Effector memory CD4-positive, alpha-beta T cell (primary cell): ENCODE measurements at regions not wholly inside any gene's neighbourhood (a gene's known extent, or its start where the extent isn't known, plus 50 kb on each side); places are given as distances from the start of the nearest gene placed in this dataset.

ENCODE experiments used
- DNase-seq, 3 donors: peaks; one replicate each; pipeline ENCODE4 v3.0.0-alpha.2; 2020
- H3K27ac ChIP-seq: 2 replicates; pipeline ENCODE4 v1.7.0; 2013; ENCODE audit warnings: mild to moderate bottlenecking, low read length, moderate library complexity; ENCODE audit not compliant: insufficient read depth, poor library complexity, severe bottlenecking
- H3K27me3 ChIP-seq: replicated peaks from 2 replicates; pipeline ENCODE4 v1.7.0; 2013; ENCODE audit warnings: mild to moderate bottlenecking, low read length; ENCODE audit not compliant: insufficient read depth, control insufficient read depth, poor library complexity, severe bottlenecking
- H3K36me3 ChIP-seq: 2 replicates; pipeline ENCODE4 v1.7.0; 2013; ENCODE audit warnings: mild to moderate bottlenecking, low read length, moderate library complexity; ENCODE audit not compliant: control insufficient read depth, insufficient read depth
- H3K4me1 ChIP-seq: 2 replicates; pipeline ENCODE4 v1.7.0; 2013; ENCODE audit warnings: low read length, mild to moderate bottlenecking; ENCODE audit not compliant: control insufficient read depth, insufficient read depth, poor library complexity, severe bottlenecking
- H3K4me3 ChIP-seq: 2 replicates; pipeline ENCODE4 v1.7.0; 2013; ENCODE audit warnings: low read length, low read depth, mild to moderate bottlenecking; ENCODE audit not compliant: insufficient read depth, poor library complexity, severe bottlenecking
- H3K9me3 ChIP-seq: 2 replicates; pipeline ENCODE4 v1.7.0; 2013; ENCODE audit warnings: mild to moderate bottlenecking, low read length, moderate library complexity; ENCODE audit not compliant: control insufficient read depth

GRCh38 chr2:64820901-64821300 is 167.2 kb upstream of the SERTAD2 start:
- Histone ChIP-seq H3K4me3 (no peak overlapping the region), H3K27ac (no peak overlapping the region), H3K36me3 (no peaks in the 10 kb centered on the region)

GRCh38 chr2:64823794-64824193 is 165.4 kb upstream of the SLC1A4 start:
- Histone ChIP-seq H3K36me3 (no peaks in the 10 kb centered on the region), H3K4me1 (peaks cover 8% of the 10 kb centered on the region), H3K27me3 (no peaks in the 10 kb centered on the region), H3K4me3 (no peak overlapping the region), H3K27ac (no peak overlapping the region), H3K9me3 (no peaks in the 10 kb centered on the region)
- DNase-seq: no peak

More at GRCh38 chr2:64820901-64821300, 167.2 kb upstream of the SERTAD2 start:
- Histone ChIP-seq H3K27me3 (no peaks in the 10 kb centered on the region), H3K4me1 (peaks cover 8% of the 10 kb centered on the region), H3K9me3 (no peaks in the 10 kb centered on the region)
- DNase-seq: no peak

DNA sequence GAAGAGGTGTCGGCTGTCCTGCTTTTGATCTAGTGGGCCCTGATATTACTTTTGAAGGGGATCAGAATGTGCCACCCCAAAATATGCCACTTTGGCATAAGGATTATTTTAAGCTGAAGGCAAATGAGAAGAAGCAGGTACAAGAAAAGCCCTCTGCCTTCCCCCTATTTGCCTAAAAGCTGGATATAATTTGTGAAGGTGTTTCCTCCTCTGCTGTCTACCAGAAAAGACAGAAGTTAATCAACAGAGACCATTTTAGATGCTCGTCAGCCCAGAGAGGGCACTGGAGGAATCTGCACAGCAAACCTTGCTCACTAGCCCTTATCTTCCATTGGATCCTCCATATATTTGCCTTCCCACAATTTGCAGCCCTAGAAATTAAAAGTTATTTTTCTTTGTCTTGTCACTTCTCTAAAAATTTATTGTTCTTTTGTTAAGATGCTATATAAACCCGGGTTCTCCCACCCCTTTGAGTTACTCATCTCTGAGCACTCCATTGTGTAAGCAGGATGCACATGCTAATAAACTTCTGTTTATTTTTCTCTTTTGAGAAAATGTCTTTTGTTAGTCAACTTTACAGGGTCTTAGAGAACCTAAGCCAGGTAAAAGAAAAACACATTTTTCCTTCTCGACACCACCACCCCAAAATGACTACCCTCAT is 163.2 kb upstream of the SLC1A4 start:
- Histone ChIP-seq H3K4me3 (no peak overlapping the region), H3K4me1 (peaks cover 2% of the 10 kb centered on the region), H3K36me3 (no peaks in the 10 kb centered on the region), H3K9me3 (no peaks in the 10 kb centered on the region), H3K27ac (no peak overlapping the region), H3K27me3 (no peaks in the 10 kb centered on the region)
- DNase-seq: no peak

DNA sequence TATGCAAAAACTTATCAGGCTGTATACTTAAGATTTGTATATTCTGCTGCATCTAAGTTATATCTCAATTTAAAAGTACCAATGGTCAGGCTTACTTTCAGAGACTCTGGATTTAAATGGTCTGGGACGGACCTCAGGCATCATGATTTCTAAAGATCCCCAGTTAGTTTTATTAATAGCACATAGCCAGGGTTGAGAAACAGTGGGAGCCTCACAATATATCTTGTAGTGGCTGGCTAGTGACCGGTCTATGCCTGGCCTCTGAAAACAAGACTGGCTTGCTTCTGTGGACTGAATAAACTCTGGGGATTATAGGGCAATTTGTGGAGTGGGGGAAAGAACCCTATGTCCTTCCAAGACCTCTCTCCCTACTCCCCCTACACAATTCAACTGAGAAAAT is 162.5 kb upstream of the SLC1A4 start:
- no peak for DNase-seq
- Histone ChIP-seq H3K4me3 (no peak overlapping the region), H3K27ac (no peak overlapping the region), H3K36me3 (no peaks in the 10 kb centered on the region), H3K27me3 (no peaks in the 10 kb centered on the region), H3K9me3 (no peaks in the 10 kb centered on the region), H3K4me1 (peaks cover 9% of the 10 kb centered on the region)

GRCh38 chr2:64828261-64828660 is 160.9 kb upstream of the SLC1A4 start:
- H3K9me3 ChIP-seq: no peaks in the 10 kb centered on the region
- no peak for DNase-seq

DNA sequence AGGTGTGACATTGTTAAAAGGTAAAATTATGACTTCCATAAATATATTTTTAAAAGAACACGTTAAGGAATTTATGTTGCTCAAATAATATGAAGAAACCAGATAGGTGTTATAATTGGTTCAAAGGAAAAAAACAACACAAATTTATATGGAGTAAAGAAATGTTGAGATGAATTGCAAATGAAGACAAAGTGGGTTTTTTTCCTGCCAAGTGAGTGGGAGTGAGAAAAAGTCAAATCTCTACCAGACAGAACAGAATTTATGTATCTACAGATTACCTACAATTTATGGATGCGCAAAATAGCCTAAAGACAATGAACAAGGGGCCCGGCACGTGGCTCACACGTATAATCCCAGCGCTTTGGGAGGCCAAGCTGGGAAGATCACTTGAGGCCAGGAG is 159.7 kb upstream of the SLC1A4 start:
- no peaks in the 10 kb centered on the region for H3K27me3 ChIP-seq
- H3K27ac ChIP-seq: no peak overlapping the region
- H3K9me3 ChIP-seq: no peaks in the 10 kb centered on the region
- DNase-seq: no peak
- no peak overlapping the region for H3K4me3 ChIP-seq
- H3K4me1 ChIP-seq: peaks cover 9% of the 10 kb centered on the region
- no peaks in the 10 kb centered on the region for H3K36me3 ChIP-seq

More at GRCh38 chr2:64828261-64828660, 160.9 kb upstream of the SLC1A4 start:
- Histone ChIP-seq H3K36me3 (no peaks in the 10 kb centered on the region), H3K27me3 (no peaks in the 10 kb centered on the region), H3K4me3 (no peak overlapping the region), H3K27ac (no peak overlapping the region), H3K4me1 (peaks cover 9% of the 10 kb centered on the region)

GRCh38 chr2:64831134-64831976 is 157.8 kb upstream of the SLC1A4 start:
- DNase-seq: peak; percentile 73 to 81 (median 74)
- Histone ChIP-seq H3K27me3 (no peaks in the 10 kb centered on the region), H3K4me1 (peaks cover 9% of the 10 kb centered on the region), H3K4me3 (peak overlapping the region; percentile 27), H3K9me3 (no peaks in the 10 kb centered on the region), H3K36me3 (no peaks in the 10 kb centered on the region), H3K27ac (no peak overlapping the region)

DNA sequence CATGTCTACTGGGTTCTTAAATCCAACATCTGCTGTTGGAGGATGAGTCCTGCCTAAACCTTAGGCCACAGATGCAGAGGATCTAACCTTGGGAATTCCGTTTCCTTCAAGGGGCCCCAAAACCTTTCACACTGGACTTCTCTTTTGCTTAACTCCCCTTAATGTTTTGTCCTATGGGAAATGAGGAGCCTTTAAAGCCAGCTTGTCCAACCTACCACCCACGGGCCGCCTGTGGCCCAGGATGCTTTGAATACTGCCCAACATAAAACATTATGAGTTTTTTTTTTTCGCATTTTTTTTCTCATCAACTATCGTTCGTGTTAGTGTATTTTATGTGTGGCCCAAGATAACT is 157.2 kb upstream of the SLC1A4 start:
- no peaks in the 10 kb centered on the region for H3K36me3 ChIP-seq
- DNase-seq: no peak
- H3K27ac ChIP-seq: no peak overlapping the region
- H3K9me3 ChIP-seq: no peaks in the 10 kb centered on the region
- no peak overlapping the region for H3K4me3 ChIP-seq
- peaks cover 9% of the 10 kb centered on the region for H3K4me1 ChIP-seq
- no peaks in the 10 kb centered on the region for H3K27me3 ChIP-seq

GRCh38 chr2:64832936-64833335 is 156.3 kb upstream of the SLC1A4 start:
- H3K36me3 ChIP-seq: no peaks in the 10 kb centered on the region
- no peak overlapping the region for H3K4me3 ChIP-seq
- no peak overlapping the region for H3K27ac ChIP-seq
- peaks cover 9% of the 10 kb centered on the region for H3K4me1 ChIP-seq
- no peaks in the 10 kb centered on the region for H3K9me3 ChIP-seq
- no peaks in the 10 kb centered on the region for H3K27me3 ChIP-seq
- DNase-seq: no peak

DNA sequence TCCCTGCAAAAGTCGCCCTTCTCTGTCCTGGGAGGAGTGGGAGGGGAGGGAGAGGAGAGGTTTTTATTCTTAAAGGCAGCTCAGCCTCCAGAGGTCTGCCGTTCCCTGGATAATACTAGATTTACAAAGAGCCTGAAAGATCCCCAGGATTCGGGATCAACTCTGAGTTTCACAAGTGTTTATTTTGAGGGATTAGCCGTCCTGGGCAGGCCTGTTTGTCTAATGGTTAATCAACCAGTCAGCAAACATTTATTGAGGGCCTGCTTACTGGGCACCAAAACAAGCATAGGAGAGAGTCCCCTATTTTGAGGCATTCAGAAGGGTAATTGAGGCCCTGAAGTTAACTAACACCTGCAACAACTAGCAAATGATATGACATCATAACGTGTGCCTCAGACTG is 152.6 kb upstream of the SLC1A4 start:
- Histone ChIP-seq H3K27ac (no peak overlapping the region), H3K27me3 (no peaks in the 10 kb centered on the region), H3K36me3 (no peaks in the 10 kb centered on the region), H3K4me3 (no peak overlapping the region), H3K4me1 (peaks cover under 1% of the 10 kb centered on the region), H3K9me3 (no peaks in the 10 kb centered on the region)
- DNase-seq: no peak
